ENCODE measurements at regions not wholly inside any gene's neighbourhood (a gene's known extent, or its start where the extent isn't known, plus 50 kb on each side); places are given as distances from the start of the nearest gene placed in this dataset.

- TF ChIP-seq CTCF (IDR thresholded peaks at IDR 0.05) (no peak), POLR2A (IDR thresholded peaks at IDR 0.05) (no peak)
Observed at GRCh38 chr3:30550246-30550645, 56.2 kb upstream of the TGFBR2 start.
